ENCODE measurements at regions not wholly inside any gene's neighbourhood (a gene's known extent, or its start where the extent isn't known, plus 50 kb on each side); places are given as distances from the start of the nearest gene placed in this dataset.

DNA sequence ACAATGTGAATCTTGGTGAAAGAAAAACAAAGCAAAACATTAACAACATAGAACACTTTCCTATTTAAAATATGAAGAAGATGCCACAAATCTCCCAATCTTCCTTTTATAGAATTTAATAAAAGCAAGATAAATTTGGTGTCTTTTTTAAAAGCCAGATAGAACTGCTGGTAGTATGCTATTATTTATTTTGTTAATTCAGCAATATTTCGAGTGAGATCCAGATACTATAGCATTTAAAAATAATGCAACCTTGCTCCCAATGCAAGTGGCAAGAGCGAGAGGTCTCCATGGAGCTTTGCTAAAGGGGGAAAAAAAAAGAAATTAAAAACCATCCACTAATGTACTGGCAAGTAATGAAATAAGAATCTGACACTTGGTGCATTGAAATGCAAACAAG is 121.8 kb downstream of the IL20RB start:
- no peak for DNase-seq (ENCODE audit: low spot score)
- Mint-ChIP-seq H3K27ac (no peak overlapping the region), H3K27me3 (ENCODE audit: low read depth) (no peaks in the 10 kb centered on the region; the same call in 1 of the 2 replicates), H3K36me3 (no peaks in the 10 kb centered on the region), H3K4me3 (no peak overlapping the region), H3K4me1 (peaks cover 10% of the 10 kb centered on the region), H3K9me3 (peaks cover 13% of the 10 kb centered on the region)
- TF ChIP-seq, protein P1, sequence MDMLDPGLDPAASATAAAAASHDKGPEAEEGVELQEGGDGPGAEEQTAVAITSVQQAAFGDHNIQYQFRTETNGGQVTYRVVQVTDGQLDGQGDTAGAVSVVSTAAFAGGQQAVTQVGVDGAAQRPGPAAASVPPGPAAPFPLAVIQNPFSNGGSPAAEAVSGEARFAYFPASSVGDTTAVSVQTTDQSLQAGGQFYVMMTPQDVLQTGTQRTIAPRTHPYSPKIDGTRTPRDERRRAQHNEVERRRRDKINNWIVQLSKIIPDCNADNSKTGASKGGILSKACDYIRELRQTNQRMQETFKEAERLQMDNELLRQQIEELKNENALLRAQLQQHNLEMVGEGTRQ (CRISPR knock-in tag; IDR thresholded peaks at IDR 0.05) = no peak
- TF ChIP-seq ZBTB21 (CRISPR knock-in tag; IDR thresholded peaks at IDR 0.05; ENCODE audit: borderline replicate concordance) (no peak), ZNF219 (CRISPR knock-in tag; IDR thresholded peaks at IDR 0.05; ENCODE audit: borderline replicate concordance) (no peak), FOXP1 (CRISPR knock-in tag; IDR thresholded peaks at IDR 0.05; ENCODE audit: borderline replicate concordance) (no peak), SMAD4 (CRISPR knock-in tag; IDR thresholded peaks at IDR 0.05) (no peak), ZNF317 (CRISPR knock-in tag; IDR thresholded peaks at IDR 0.05; ENCODE audit: borderline replicate concordance, low read depth) (no peak), GABPB1 (CRISPR knock-in tag; IDR thresholded peaks at IDR 0.05) (no peak), GRHL2 (CRISPR knock-in tag; IDR thresholded peaks at IDR 0.05; ENCODE audit: insufficient replicate concordance, severe bottlenecking) (no peak), ZNF138 (CRISPR knock-in tag; conservative IDR thresholded peaks at IDR 0.05) (no peak), CBFB (CRISPR knock-in tag; IDR thresholded peaks at IDR 0.05; ENCODE audit: low read depth) (no peak)
- TF ChIP-seq, protein P2, sequence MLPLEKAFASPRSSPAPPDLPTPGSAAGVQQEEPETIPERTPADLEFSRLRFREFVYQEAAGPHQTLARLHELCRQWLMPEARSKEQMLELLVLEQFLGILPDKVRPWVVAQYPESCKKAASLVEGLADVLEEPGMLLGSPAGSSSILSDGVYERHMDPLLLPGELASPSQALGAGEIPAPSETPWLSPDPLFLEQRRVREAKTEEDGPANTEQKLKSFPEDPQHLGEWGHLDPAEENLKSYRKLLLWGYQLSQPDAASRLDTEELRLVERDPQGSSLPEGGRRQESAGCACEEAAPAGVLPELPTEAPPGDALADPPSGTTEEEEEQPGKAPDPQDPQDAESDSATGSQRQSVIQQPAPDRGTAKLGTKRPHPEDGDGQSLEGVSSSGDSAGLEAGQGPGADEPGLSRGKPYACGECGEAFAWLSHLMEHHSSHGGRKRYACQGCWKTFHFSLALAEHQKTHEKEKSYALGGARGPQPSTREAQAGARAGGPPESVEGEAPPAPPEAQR (CRISPR knock-in tag; IDR thresholded peaks at IDR 0.05) = no peak
- TF ChIP-seq, protein P3, sequence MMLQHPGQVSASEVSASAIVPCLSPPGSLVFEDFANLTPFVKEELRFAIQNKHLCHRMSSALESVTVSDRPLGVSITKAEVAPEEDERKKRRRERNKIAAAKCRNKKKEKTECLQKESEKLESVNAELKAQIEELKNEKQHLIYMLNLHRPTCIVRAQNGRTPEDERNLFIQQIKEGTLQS (CRISPR knock-in tag; conservative IDR thresholded peaks at IDR 0.05) = no peak
- TF ChIP-seq, protein P4, sequence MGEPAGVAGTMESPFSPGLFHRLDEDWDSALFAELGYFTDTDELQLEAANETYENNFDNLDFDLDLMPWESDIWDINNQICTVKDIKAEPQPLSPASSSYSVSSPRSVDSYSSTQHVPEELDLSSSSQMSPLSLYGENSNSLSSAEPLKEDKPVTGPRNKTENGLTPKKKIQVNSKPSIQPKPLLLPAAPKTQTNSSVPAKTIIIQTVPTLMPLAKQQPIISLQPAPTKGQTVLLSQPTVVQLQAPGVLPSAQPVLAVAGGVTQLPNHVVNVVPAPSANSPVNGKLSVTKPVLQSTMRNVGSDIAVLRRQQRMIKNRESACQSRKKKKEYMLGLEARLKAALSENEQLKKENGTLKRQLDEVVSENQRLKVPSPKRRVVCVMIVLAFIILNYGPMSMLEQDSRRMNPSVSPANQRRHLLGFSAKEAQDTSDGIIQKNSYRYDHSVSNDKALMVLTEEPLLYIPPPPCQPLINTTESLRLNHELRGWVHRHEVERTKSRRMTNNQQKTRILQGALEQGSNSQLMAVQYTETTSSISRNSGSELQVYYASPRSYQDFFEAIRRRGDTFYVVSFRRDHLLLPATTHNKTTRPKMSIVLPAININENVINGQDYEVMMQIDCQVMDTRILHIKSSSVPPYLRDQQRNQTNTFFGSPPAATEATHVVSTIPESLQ (CRISPR knock-in tag; IDR thresholded peaks at IDR 0.05) = no peak
- TF ChIP-seq, protein P5, sequence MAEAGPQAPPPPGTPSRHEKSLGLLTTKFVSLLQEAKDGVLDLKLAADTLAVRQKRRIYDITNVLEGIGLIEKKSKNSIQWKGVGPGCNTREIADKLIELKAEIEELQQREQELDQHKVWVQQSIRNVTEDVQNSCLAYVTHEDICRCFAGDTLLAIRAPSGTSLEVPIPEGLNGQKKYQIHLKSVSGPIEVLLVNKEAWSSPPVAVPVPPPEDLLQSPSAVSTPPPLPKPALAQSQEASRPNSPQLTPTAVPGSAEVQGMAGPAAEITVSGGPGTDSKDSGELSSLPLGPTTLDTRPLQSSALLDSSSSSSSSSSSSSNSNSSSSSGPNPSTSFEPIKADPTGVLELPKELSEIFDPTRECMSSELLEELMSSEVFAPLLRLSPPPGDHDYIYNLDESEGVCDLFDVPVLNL (CRISPR knock-in tag; IDR thresholded peaks at IDR 0.05; ENCODE audit: borderline replicate concordance, low read depth) = no peak
- TF ChIP-seq, protein P6, sequence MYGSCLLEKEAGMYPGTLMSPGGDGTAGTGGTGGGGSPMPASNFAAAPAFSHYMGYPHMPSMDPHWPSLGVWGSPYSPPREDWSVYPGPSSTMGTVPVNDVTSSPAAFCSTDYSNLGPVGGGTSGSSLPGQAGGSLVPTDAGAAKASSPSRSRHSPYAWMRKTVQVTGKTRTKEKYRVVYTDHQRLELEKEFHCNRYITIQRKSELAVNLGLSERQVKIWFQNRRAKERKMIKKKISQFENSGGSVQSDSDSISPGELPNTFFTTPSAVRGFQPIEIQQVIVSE (CRISPR knock-in tag; IDR thresholded peaks at IDR 0.05; ENCODE audit: borderline replicate concordance) = no peak
- TF ChIP-seq, protein P7, sequence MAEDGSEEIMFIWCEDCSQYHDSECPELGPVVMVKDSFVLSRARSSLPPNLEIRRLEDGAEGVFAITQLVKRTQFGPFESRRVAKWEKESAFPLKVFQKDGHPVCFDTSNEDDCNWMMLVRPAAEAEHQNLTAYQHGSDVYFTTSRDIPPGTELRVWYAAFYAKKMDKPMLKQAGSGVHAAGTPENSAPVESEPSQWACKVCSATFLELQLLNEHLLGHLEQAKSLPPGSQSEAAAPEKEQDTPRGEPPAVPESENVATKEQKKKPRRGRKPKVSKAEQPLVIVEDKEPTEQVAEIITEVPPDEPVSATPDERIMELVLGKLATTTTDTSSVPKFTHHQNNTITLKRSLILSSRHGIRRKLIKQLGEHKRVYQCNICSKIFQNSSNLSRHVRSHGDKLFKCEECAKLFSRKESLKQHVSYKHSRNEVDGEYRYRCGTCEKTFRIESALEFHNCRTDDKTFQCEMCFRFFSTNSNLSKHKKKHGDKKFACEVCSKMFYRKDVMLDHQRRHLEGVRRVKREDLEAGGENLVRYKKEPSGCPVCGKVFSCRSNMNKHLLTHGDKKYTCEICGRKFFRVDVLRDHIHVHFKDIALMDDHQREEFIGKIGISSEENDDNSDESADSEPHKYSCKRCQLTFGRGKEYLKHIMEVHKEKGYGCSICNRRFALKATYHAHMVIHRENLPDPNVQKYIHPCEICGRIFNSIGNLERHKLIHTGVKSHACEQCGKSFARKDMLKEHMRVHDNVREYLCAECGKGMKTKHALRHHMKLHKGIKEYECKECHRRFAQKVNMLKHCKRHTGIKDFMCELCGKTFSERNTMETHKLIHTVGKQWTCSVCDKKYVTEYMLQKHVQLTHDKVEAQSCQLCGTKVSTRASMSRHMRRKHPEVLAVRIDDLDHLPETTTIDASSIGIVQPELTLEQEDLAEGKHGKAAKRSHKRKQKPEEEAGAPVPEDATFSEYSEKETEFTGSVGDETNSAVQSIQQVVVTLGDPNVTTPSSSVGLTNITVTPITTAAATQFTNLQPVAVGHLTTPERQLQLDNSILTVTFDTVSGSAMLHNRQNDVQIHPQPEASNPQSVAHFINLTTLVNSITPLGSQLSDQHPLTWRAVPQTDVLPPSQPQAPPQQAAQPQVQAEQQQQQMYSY (CRISPR knock-in tag; IDR thresholded peaks at IDR 0.05) = no peak
- TF ChIP-seq, protein P8, sequence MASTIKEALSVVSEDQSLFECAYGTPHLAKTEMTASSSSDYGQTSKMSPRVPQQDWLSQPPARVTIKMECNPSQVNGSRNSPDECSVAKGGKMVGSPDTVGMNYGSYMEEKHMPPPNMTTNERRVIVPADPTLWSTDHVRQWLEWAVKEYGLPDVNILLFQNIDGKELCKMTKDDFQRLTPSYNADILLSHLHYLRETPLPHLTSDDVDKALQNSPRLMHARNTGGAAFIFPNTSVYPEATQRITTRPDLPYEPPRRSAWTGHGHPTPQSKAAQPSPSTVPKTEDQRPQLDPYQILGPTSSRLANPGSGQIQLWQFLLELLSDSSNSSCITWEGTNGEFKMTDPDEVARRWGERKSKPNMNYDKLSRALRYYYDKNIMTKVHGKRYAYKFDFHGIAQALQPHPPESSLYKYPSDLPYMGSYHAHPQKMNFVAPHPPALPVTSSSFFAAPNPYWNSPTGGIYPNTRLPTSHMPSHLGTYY (CRISPR knock-in tag; IDR thresholded peaks at IDR 0.05) = no peak
- TF ChIP-seq, protein P9, sequence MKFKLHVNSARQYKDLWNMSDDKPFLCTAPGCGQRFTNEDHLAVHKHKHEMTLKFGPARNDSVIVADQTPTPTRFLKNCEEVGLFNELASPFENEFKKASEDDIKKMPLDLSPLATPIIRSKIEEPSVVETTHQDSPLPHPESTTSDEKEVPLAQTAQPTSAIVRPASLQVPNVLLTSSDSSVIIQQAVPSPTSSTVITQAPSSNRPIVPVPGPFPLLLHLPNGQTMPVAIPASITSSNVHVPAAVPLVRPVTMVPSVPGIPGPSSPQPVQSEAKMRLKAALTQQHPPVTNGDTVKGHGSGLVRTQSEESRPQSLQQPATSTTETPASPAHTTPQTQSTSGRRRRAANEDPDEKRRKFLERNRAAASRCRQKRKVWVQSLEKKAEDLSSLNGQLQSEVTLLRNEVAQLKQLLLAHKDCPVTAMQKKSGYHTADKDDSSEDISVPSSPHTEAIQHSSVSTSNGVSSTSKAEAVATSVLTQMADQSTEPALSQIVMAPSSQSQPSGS (CRISPR knock-in tag; IDR thresholded peaks at IDR 0.05; ENCODE audit: borderline replicate concordance, low read depth) = no peak
- TF ChIP-seq, protein P10, sequence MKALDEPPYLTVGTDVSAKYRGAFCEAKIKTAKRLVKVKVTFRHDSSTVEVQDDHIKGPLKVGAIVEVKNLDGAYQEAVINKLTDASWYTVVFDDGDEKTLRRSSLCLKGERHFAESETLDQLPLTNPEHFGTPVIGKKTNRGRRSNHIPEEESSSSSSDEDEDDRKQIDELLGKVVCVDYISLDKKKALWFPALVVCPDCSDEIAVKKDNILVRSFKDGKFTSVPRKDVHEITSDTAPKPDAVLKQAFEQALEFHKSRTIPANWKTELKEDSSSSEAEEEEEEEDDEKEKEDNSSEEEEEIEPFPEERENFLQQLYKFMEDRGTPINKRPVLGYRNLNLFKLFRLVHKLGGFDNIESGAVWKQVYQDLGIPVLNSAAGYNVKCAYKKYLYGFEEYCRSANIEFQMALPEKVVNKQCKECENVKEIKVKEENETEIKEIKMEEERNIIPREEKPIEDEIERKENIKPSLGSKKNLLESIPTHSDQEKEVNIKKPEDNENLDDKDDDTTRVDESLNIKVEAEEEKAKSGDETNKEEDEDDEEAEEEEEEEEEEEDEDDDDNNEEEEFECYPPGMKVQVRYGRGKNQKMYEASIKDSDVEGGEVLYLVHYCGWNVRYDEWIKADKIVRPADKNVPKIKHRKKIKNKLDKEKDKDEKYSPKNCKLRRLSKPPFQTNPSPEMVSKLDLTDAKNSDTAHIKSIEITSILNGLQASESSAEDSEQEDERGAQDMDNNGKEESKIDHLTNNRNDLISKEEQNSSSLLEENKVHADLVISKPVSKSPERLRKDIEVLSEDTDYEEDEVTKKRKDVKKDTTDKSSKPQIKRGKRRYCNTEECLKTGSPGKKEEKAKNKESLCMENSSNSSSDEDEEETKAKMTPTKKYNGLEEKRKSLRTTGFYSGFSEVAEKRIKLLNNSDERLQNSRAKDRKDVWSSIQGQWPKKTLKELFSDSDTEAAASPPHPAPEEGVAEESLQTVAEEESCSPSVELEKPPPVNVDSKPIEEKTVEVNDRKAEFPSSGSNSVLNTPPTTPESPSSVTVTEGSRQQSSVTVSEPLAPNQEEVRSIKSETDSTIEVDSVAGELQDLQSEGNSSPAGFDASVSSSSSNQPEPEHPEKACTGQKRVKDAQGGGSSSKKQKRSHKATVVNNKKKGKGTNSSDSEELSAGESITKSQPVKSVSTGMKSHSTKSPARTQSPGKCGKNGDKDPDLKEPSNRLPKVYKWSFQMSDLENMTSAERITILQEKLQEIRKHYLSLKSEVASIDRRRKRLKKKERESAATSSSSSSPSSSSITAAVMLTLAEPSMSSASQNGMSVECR (CRISPR knock-in tag; IDR thresholded peaks at IDR 0.05; ENCODE audit: borderline replicate concordance) = no peak
- POLR2A ChIA-PET = no interaction called here
- no peak for ATAC-seq
- CTCF ChIA-PET = no interaction called here

Data from WTC11 (cell line).